ENCODE measurements at regions not wholly inside any gene's neighbourhood (a gene's known extent, or its start where the extent isn't known, plus 50 kb on each side); places are given as distances from the start of the nearest gene placed in this dataset.

GRCh38 chr10:78829565-78829964, 239.2 kb upstream of the ZMIZ1 start:
- DNase-seq (ENCODE audit: low spot score) = no peak
- TF ChIP-seq CTCF (IDR thresholded peaks at IDR 0.05; ENCODE audit: borderline replicate concordance, control extremely low read depth, extremely low read depth, insufficient read depth, missing control alignments) = no peak
- in situ Hi-C loops (cut with MboI; ENCODE audit: low sequenced_read_pairs, unreplicated experiment) = no loop called here

- TF ChIP-seq CTCF (IDR thresholded peaks at IDR 0.05; ENCODE audit: borderline replicate concordance, control extremely low read depth, extremely low read depth, insufficient read depth, missing control alignments) = no peak
- DNase-seq (ENCODE audit: low spot score) = no peak
- in situ Hi-C loops (cut with MboI; ENCODE audit: low sequenced_read_pairs, unreplicated experiment) = no loop called here
Observed at GRCh38 chr10:78830062-78830975, 238.4 kb upstream of the ZMIZ1 start.

- TF ChIP-seq CTCF (IDR thresholded peaks at IDR 0.05; ENCODE audit: borderline replicate concordance, control extremely low read depth, extremely low read depth, insufficient read depth, missing control alignments) = no peak
- in situ Hi-C loops (cut with MboI; ENCODE audit: low sequenced_read_pairs, unreplicated experiment) = no loop called here
- DNase-seq (ENCODE audit: low spot score) = no peak
Observed at GRCh38 chr10:78830976-78831375, 237.8 kb upstream of the ZMIZ1 start.

- no peak for TF ChIP-seq CTCF (IDR thresholded peaks at IDR 0.05; ENCODE audit: borderline replicate concordance, control extremely low read depth, extremely low read depth, insufficient read depth, missing control alignments)
- DNase-seq (ENCODE audit: low spot score) = no peak
- in situ Hi-C loops (cut with MboI; ENCODE audit: low sequenced_read_pairs, unreplicated experiment) = no loop called here
Observed at GRCh38 chr10:78831461-78831860, 237.3 kb upstream of the ZMIZ1 start.

- no peak for DNase-seq (ENCODE audit: low spot score)
- in situ Hi-C loops (cut with MboI; ENCODE audit: low sequenced_read_pairs, unreplicated experiment) = no loop called here
- TF ChIP-seq CTCF (IDR thresholded peaks at IDR 0.05; ENCODE audit: borderline replicate concordance, control extremely low read depth, extremely low read depth, insufficient read depth, missing control alignments) = no peak
Observed at GRCh38 chr10:78832281-78832680, 236.5 kb upstream of the ZMIZ1 start.

- no peak for DNase-seq (ENCODE audit: low spot score)
- in situ Hi-C loops (cut with MboI; ENCODE audit: low sequenced_read_pairs, unreplicated experiment) = no loop called here
- no peak for TF ChIP-seq CTCF (IDR thresholded peaks at IDR 0.05; ENCODE audit: borderline replicate concordance, control extremely low read depth, extremely low read depth, insufficient read depth, missing control alignments)
Observed at GRCh38 chr10:78838141-78838657, 230.6 kb upstream of the ZMIZ1 start.

All from GM13976 (cell line).